ENCODE measurements at regions not wholly inside any gene's neighbourhood (a gene's known extent, or its start where the extent isn't known, plus 50 kb on each side); places are given as distances from the start of the nearest gene placed in this dataset.

DNA sequence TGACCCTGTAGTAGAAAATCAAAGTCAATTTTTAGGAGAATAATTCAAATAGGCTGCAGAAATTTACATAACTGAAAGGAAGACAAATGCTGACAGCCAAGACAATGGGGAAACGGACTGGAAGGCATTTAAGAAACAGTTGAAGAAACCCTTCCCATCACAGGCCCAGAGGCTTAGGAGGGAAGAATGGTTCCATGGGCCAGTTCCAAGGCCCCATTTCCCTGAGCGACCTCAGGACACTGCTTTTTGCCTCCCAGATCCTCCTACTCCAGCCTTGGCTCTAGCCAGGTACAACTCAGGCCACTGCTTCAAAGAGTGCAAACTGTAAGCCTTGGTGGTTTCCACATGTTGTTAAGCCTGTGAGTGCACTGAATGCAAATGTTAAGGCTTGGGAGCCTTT lies 184.1 kb upstream of the SGCD start:
- H3K9me3 ChIP-seq (ENCODE audit: low read length): no peaks in the 10 kb centered on the region
- no peaks in the 10 kb centered on the region for H3K27me3 ChIP-seq (ENCODE audit: insufficient read depth, low read length)
- H3K4me3 ChIP-seq (ENCODE audit: low read length): no peak overlapping the region
- no peaks in the 10 kb centered on the region for H3K36me3 ChIP-seq (ENCODE audit: insufficient read depth, low read length)
- no peaks in the 10 kb centered on the region for H3K4me1 ChIP-seq (ENCODE audit: insufficient read depth, low read length)
- H2AFZ ChIP-seq (ENCODE audit: low read depth, low read length): no peak overlapping the region

- Histone ChIP-seq H3K4me3 (ENCODE audit: low read length) (no peak overlapping the region), H2AFZ (ENCODE audit: low read depth, low read length) (no peak overlapping the region), H3K9me3 (ENCODE audit: low read length) (no peaks in the 10 kb centered on the region), H3K27me3 (ENCODE audit: insufficient read depth, low read length) (no peaks in the 10 kb centered on the region), H3K36me3 (ENCODE audit: insufficient read depth, low read length) (no peaks in the 10 kb centered on the region), H3K4me1 (ENCODE audit: insufficient read depth, low read length) (no peaks in the 10 kb centered on the region)
Observed at GRCh38 chr5:156147261-156147943, 179.6 kb upstream of the SGCD start.

- Histone ChIP-seq H2AFZ (ENCODE audit: low read depth, low read length) (no peak overlapping the region), H3K27me3 (ENCODE audit: insufficient read depth, low read length) (no peaks in the 10 kb centered on the region), H3K4me1 (ENCODE audit: insufficient read depth, low read length) (no peaks in the 10 kb centered on the region), H3K4me3 (ENCODE audit: low read length) (no peak overlapping the region), H3K36me3 (ENCODE audit: insufficient read depth, low read length) (no peaks in the 10 kb centered on the region), H3K9me3 (ENCODE audit: low read length) (no peaks in the 10 kb centered on the region)
Observed at GRCh38 chr5:156147944-156148285, 179.0 kb upstream of the SGCD start.

DNA sequence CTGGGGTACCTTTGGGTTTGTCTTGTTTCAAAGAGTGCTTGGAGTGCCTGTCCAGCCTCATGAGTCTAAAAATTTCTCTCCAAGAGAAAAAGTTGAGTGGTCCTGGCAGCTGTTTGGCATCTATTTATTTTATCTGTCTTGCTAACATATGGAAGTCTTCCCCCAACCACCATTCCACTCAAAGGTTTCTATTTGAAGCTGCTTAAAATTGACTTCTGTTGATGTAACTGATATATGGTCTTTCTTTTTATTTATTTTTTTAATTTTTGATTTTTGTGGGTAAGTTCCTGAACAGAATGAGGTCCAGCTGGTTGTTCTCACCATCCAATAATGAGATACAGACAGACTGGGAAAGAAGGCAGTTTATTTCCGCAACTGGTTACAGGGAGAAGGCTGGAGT lies 178.7 kb upstream of the SGCD start:
- no peaks in the 10 kb centered on the region for H3K27me3 ChIP-seq (ENCODE audit: insufficient read depth, low read length)
- H3K4me1 ChIP-seq (ENCODE audit: insufficient read depth, low read length): no peaks in the 10 kb centered on the region
- no peak overlapping the region for H3K4me3 ChIP-seq (ENCODE audit: low read length)
- H3K9me3 ChIP-seq (ENCODE audit: low read length): no peaks in the 10 kb centered on the region
- H2AFZ ChIP-seq (ENCODE audit: low read depth, low read length): no peak overlapping the region
- H3K36me3 ChIP-seq (ENCODE audit: insufficient read depth, low read length): no peaks in the 10 kb centered on the region

DNA sequence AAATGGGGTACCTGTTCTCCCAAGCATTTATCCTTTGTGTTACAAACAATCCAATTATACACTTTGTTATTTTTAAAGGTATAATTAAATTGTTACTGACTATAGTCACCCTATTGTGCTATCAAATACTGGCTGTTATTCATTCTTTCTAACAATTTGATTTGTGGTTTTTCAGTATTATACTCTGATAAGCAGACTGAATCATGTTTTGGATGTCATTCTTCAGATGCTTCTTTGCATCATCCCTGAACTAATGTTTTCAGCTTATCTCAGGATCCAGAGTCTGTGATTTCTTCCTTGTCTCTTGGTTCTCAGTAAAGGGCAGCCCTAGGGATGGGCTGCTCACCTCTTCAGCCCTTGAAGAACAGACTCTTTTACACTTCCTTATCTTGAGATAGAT lies 177.8 kb upstream of the SGCD start:
- Histone ChIP-seq H2AFZ (ENCODE audit: low read depth, low read length) (no peak overlapping the region), H3K4me3 (ENCODE audit: low read length) (no peak overlapping the region), H3K9me3 (ENCODE audit: low read length) (no peaks in the 10 kb centered on the region), H3K4me1 (ENCODE audit: insufficient read depth, low read length) (no peaks in the 10 kb centered on the region), H3K27me3 (ENCODE audit: insufficient read depth, low read length) (no peaks in the 10 kb centered on the region), H3K36me3 (ENCODE audit: insufficient read depth, low read length) (no peaks in the 10 kb centered on the region)

DNA sequence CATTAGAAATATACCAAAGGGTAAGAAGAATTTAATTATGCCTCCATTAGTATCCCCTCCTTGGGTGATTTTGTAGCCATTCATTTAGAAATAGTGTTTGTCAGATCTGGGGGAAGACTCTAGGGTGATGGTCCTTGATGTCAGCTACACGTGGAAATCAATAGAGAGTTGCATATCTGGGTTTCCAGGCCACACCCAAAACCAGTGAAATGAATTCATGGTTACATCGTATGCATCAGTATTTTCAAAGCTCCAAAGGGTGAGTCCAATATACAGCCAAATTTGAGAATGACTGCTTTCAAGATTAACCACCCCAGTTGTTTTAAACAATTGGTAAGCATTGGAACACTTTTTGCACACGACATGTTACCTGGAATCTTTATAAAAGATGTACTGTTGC lies 173.4 kb upstream of the SGCD start:
- no peak overlapping the region for H3K4me3 ChIP-seq (ENCODE audit: low read length)
- no peak overlapping the region for H2AFZ ChIP-seq (ENCODE audit: low read depth, low read length)
- no peaks in the 10 kb centered on the region for H3K36me3 ChIP-seq (ENCODE audit: insufficient read depth, low read length)
- H3K9me3 ChIP-seq (ENCODE audit: low read length): no peaks in the 10 kb centered on the region
- no peaks in the 10 kb centered on the region for H3K4me1 ChIP-seq (ENCODE audit: insufficient read depth, low read length)
- H3K27me3 ChIP-seq (ENCODE audit: insufficient read depth, low read length): no peaks in the 10 kb centered on the region

DNA sequence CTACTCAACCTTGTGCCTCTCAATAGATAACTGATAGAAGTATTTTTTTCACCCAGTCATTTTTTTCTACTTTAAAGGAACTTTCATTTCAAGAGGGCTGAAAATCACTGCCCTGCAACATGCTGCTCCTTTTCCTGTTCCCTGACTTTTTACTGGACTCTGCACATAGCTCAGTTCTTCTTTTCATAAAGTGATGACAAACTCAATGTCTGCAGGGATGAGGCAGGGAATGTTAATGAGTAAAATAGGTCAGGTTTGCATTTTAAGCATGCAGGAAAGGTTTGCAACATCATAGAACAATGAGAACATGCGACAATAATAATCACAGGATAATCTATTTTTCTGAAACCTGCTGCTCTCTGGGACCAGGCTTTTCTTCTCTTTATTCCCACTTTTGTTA lies 172.2 kb upstream of the SGCD start:
- Histone ChIP-seq H3K36me3 (ENCODE audit: insufficient read depth, low read length) (no peaks in the 10 kb centered on the region), H3K4me1 (ENCODE audit: insufficient read depth, low read length) (no peaks in the 10 kb centered on the region), H3K4me3 (ENCODE audit: low read length) (no peak overlapping the region), H3K9me3 (ENCODE audit: low read length) (no peaks in the 10 kb centered on the region), H2AFZ (ENCODE audit: low read depth, low read length) (no peak overlapping the region), H3K27me3 (ENCODE audit: insufficient read depth, low read length) (no peaks in the 10 kb centered on the region)

DNA sequence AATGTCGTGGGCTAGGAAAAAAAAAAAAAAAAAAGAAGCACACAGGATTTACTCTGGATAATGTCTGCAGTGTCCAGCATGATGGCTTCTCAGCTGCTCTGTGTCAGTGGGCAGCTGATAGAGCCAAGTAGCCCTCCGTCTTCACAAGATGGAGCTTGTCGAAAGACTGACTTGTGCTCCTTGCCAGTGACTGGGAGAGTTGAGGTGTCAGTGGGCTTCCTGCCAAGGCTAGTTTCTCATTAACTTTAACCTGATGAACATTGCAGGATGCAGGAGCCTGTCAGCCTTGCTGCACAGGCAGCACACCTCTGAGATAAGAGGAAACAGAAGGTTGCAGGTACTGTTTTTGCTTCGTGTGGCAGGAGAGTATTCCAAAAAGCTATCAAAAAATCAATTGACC lies 171.4 kb upstream of the SGCD start:
- Histone ChIP-seq H3K4me3 (ENCODE audit: low read length) (no peak overlapping the region), H3K36me3 (ENCODE audit: insufficient read depth, low read length) (no peaks in the 10 kb centered on the region), H3K4me1 (ENCODE audit: insufficient read depth, low read length) (no peaks in the 10 kb centered on the region), H3K27me3 (ENCODE audit: insufficient read depth, low read length) (no peaks in the 10 kb centered on the region), H2AFZ (ENCODE audit: low read depth, low read length) (no peak overlapping the region), H3K9me3 (ENCODE audit: low read length) (no peaks in the 10 kb centered on the region)

- Histone ChIP-seq H3K4me1 (ENCODE audit: insufficient read depth, low read length) (peaks cover 6% of the 10 kb centered on the region), H2AFZ (ENCODE audit: low read depth, low read length) (no peak overlapping the region), H3K36me3 (ENCODE audit: insufficient read depth, low read length) (no peaks in the 10 kb centered on the region), H3K9me3 (ENCODE audit: low read length) (no peaks in the 10 kb centered on the region), H3K27me3 (ENCODE audit: insufficient read depth, low read length) (no peaks in the 10 kb centered on the region), H3K4me3 (ENCODE audit: low read length) (no peak overlapping the region)
Observed at GRCh38 chr5:156164306-156164705, 162.7 kb upstream of the SGCD start.

GRCh38 chr5:156169495-156169894 lies 157.5 kb upstream of the SGCD start:
- Histone ChIP-seq H3K27me3 (ENCODE audit: insufficient read depth, low read length) (peaks cover 2% of the 10 kb centered on the region), H3K36me3 (ENCODE audit: insufficient read depth, low read length) (no peaks in the 10 kb centered on the region), H3K4me1 (ENCODE audit: insufficient read depth, low read length) (peaks cover under 1% of the 10 kb centered on the region), H3K4me3 (ENCODE audit: low read length) (no peak overlapping the region), H2AFZ (ENCODE audit: low read depth, low read length) (no peak overlapping the region), H3K9me3 (ENCODE audit: low read length) (no peaks in the 10 kb centered on the region)

DNA sequence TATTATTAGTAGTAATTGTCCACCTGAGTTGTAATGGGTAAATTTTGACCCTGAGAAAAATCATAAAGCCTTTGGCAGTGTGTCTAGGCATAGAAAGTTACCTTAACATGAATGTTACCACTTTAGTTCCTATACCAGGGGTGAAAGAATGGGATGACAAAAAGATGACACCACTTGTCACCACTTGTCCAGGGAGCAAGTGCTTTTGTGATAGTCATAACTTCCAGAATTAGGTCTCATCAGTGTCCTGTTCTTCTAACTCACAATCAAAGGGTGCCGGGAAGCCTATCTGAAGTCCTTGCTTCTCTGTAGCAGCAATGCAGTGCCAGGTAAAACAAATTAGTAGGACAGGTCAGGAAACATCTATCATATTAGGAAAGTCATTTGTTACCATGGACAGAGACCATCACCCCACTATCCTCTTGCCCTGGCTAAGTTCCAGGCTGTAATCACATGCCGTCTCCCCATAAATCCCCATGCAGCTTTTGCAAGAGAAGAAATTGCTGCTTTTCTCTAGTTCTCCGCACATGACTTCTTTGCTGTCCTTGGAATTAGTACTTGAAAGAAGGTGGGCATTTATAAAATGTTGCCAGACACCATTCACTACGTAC lies 156.5 kb upstream of the SGCD start:
- no peak overlapping the region for H2AFZ ChIP-seq (ENCODE audit: low read depth, low read length)
- H3K9me3 ChIP-seq (ENCODE audit: low read length): no peaks in the 10 kb centered on the region
- H3K4me1 ChIP-seq (ENCODE audit: insufficient read depth, low read length): no peaks in the 10 kb centered on the region
- H3K27me3 ChIP-seq (ENCODE audit: insufficient read depth, low read length): peaks cover 2% of the 10 kb centered on the region
- H3K36me3 ChIP-seq (ENCODE audit: insufficient read depth, low read length): no peaks in the 10 kb centered on the region
- H3K4me3 ChIP-seq (ENCODE audit: low read length): no peak overlapping the region

DNA sequence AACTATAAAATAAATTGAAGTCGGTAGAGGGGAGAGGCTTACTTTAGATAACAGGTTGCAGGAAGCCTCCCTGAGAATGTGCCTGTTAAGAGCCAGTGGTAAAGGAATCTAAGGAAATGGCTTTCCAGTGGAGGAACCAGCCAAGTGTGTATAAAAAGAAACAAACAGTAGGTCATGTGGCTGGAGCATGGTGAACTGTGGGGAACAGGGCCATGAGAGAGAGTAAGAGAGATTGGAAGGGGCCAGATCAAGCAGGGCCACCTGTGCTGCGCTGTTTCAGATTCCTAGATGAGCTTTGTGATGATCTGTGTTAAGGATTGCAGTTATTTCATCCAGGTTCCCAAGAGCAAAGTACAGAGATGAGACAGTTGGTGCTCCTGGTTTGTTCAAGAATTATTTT lies 152.7 kb upstream of the SGCD start:
- no peaks in the 10 kb centered on the region for H3K36me3 ChIP-seq (ENCODE audit: insufficient read depth, low read length)
- no peak overlapping the region for H3K4me3 ChIP-seq (ENCODE audit: low read length)
- no peaks in the 10 kb centered on the region for H3K9me3 ChIP-seq (ENCODE audit: low read length)
- H3K4me1 ChIP-seq (ENCODE audit: insufficient read depth, low read length): peaks cover 3% of the 10 kb centered on the region
- H2AFZ ChIP-seq (ENCODE audit: low read depth, low read length): no peak overlapping the region
- H3K27me3 ChIP-seq (ENCODE audit: insufficient read depth, low read length): peaks cover 2% of the 10 kb centered on the region

DNA sequence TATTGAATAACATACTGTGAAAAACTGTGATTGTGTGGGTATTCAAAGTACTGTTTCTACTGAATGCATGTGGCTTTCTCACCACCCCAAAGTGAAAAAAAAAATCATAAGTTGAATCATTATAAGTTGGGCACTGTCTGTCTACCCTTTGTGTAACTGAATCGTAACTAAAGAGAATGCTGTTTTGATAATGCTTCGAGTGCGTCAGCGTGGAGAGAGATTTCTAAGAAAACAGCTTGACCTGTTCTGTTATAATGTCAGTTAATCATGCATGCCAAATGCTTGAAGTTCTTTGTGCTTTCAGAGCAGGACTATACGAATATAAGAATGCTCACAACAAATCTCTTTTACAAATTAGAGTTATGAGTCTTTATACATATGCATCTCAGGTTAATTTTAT lies 148.8 kb upstream of the SGCD start:
- H3K27me3 ChIP-seq (ENCODE audit: insufficient read depth, low read length): no peaks in the 10 kb centered on the region
- H3K4me3 ChIP-seq (ENCODE audit: low read length): no peak overlapping the region
- no peak overlapping the region for H2AFZ ChIP-seq (ENCODE audit: low read depth, low read length)
- peaks cover 3% of the 10 kb centered on the region for H3K4me1 ChIP-seq (ENCODE audit: insufficient read depth, low read length)
- H3K9me3 ChIP-seq (ENCODE audit: low read length): no peaks in the 10 kb centered on the region
- H3K36me3 ChIP-seq (ENCODE audit: insufficient read depth, low read length): no peaks in the 10 kb centered on the region

- Histone ChIP-seq H3K4me3 (ENCODE audit: low read length) (no peak overlapping the region), H3K27me3 (ENCODE audit: insufficient read depth, low read length) (no peaks in the 10 kb centered on the region), H3K9me3 (ENCODE audit: low read length) (no peaks in the 10 kb centered on the region), H3K36me3 (ENCODE audit: insufficient read depth, low read length) (no peaks in the 10 kb centered on the region), H3K4me1 (ENCODE audit: insufficient read depth, low read length) (peaks cover 3% of the 10 kb centered on the region), H2AFZ (ENCODE audit: low read depth, low read length) (no peak overlapping the region)
Observed at GRCh38 chr5:156181656-156182055, 145.3 kb upstream of the SGCD start.
